ENCODE measurements at regions not wholly inside any gene's neighbourhood (a gene's known extent, or its start where the extent isn't known, plus 50 kb on each side); places are given as distances from the start of the nearest gene placed in this dataset.

- no TSS peak for BruUV-seq (replicated peaks)
- POLR2A ChIA-PET: no interaction called here
- H3K4me1 ChIP-seq (ENCODE audit: control insufficient read depth, extremely low read depth, insufficient read depth, low read length): no peaks in the 10 kb centered on the region
- intact Hi-C loops (cut with micrococcal nuclease) (no loop called here), dilution Hi-C loops (cut with MboI; ENCODE audit: extremely low pct_ligation_motif_present, low sequenced_read_pairs) (no loop called here)
- no peak overlapping the region for H3K27ac ChIP-seq (ENCODE audit: insufficient read depth, low read depth, low read length)
- H3K36me3 ChIP-seq (ENCODE audit: control insufficient read depth in 2 of 2, extremely low read depth in 1 of 2, insufficient read depth in 2 of 2, low read length in 2 of 2): no peaks in the 10 kb centered on the region
- H4K20me1 ChIP-seq (replicated peaks; ENCODE audit: control insufficient read depth, extremely low read depth, insufficient read depth, low read length): no peaks in the 10 kb centered on the region
- H3K4me2 ChIP-seq (ENCODE audit: insufficient read depth, low read length): no peak overlapping the region
- DNase-seq (ENCODE audit: low read depth, low spot score): no peak
- H2AFZ ChIP-seq (ENCODE audit: low read depth, low read length): no peak overlapping the region
- no peak overlapping the region for H3K9ac ChIP-seq (replicated peaks; ENCODE audit: extremely low read depth, insufficient read depth, low read length)
- no peaks in the 10 kb centered on the region for H3K9me3 ChIP-seq (replicated peaks; ENCODE audit: control insufficient read depth, insufficient read depth, low read length)
- H3K4me3 ChIP-seq (replicated peaks in 1 of 3; ENCODE audit: insufficient read depth in 1 of 3, low read depth in 1 of 3, low read length in 3 of 3): no peak overlapping the region
- H3K79me2 ChIP-seq (ENCODE audit: control insufficient read depth, insufficient read depth, low read length): no peaks in the 10 kb centered on the region
- CTCF ChIA-PET: interaction anchor here (0.9 to 1.0 kb wide), 2 partner anchors 8 to 965 kb away, joined by 3 read pairs; no protein-coding TSS in a partner anchor
- no peaks in the 10 kb centered on the region for H3K27me3 ChIP-seq (ENCODE audit: control insufficient read depth in 2 of 2, insufficient read depth in 2 of 2, low read length in 2 of 2)
- FAIRE-seq: no peak
- TF ChIP-seq EZH2 (IDR thresholded peaks at IDR 0.05; ENCODE audit: borderline replicate concordance, low read depth, low read length, severe bottlenecking) (no peak), FOS (IDR thresholded peaks at IDR 0.05; ENCODE audit: borderline replicate concordance, insufficient read depth, low read length) (no peak), MAX (IDR thresholded peaks at IDR 0.05; ENCODE audit: insufficient read depth, insufficient read length) (no peak), POLR2AphosphoS5 (IDR thresholded peaks at IDR 0.05; ENCODE audit: insufficient read depth, low read depth, low read length) (no peak), JUN (IDR thresholded peaks at IDR 0.05; ENCODE audit: borderline replicate concordance, insufficient read depth, insufficient read length, low read depth) (no peak), GATA2 (IDR thresholded peaks at IDR 0.05; ENCODE audit: insufficient read depth, insufficient read length, low read depth, low read length) (no peak), POLR2A (IDR thresholded peaks at IDR 0.05; ENCODE audit: low read depth, low read length) (no peak), MYC (IDR thresholded peaks at IDR 0.05; ENCODE audit: low read depth, low read length) (no peak), CTCF (IDR thresholded peaks at IDR 0.05; ENCODE audit: extremely low read depth in 1 of 2, insufficient read depth in 1 of 2, low read depth in 1 of 2, low read length in 2 of 2) (no peak)
- no peaks in the 10 kb centered on the region for H3K9me1 ChIP-seq (replicated peaks; ENCODE audit: control insufficient read depth, extremely low read depth, insufficient read depth, low read length)
Measured at GRCh38 chr18:42306594-42306980, 351.6 kb downstream of the PIK3C3 start.

All from endothelial cell of umbilical vein (primary cell).